T47D (cell line): ENCODE measurements at regions not wholly inside any gene's neighbourhood (a gene's known extent, or its start where the extent isn't known, plus 50 kb on each side); places are given as distances from the start of the nearest gene placed in this dataset.
"Not testable (repeated sequence)": the region's sequence is repeated elsewhere in the genome, so short reads cannot be mapped to it uniquely, and the experiment has no call there.

ENCODE experiments used
- DNase-seq, 2 experiments: peaks; one replicate each; pipeline versions ENCODE4 v3.0.0 to v3.0.0-alpha.2; 2011 to 2012; ENCODE audit warnings: low read depth in 1 of 2, low spot score in 1 of 2
- JUND ChIP-seq: IDR thresholded peaks from 2 replicates; pipeline ENCODE4 v1.6.1; 2012; ENCODE audit warnings: low read depth
- in situ Hi-C: cut with HindIII; loops from 2 replicates; pipeline ENCODE4 v1.10.0; 2016; ENCODE audit warnings: low sequenced_read_pairs, low pct_unique_long_range_greater_than_20kb

GRCh38 chr2:39581866-39582265 is 83.9 kb upstream of the TMEM178A start:
- in situ Hi-C loops, result no loop called here
- DNase-seq, result no peak
- no peak for TF ChIP-seq JUND

GRCh38 chr2:39583213-39583612 is 82.5 kb upstream of the TMEM178A start:
- no peak for TF ChIP-seq JUND
- DNase-seq, result no peak
- in situ Hi-C loops, result no loop called here

DNA sequence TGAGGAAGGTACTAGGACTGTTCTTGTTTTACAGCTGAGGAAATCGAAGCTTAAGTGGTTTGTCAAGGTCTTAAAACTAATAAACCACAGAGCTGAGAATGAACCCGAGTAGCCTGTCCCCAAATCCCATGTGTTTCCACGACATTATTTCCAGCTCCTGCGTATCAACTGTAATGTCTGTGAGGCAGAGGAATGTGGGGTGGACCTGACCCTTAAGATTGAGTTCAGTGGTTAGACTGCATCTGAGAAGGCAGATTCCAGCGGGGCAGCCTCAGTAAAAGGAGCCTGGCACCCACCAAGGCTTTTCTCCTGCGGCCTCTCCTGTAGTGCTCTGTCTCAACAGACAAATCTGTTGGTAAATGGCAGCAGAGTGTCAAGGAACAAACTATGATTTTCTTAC is 81.9 kb upstream of the TMEM178A start:
- TF ChIP-seq JUND, result no peak
- in situ Hi-C loops, result no loop called here
- DNase-seq, result no peak

GRCh38 chr2:39584283-39584965 is 81.3 kb upstream of the TMEM178A start:
- DNase-seq, result no peak
- TF ChIP-seq JUND, result no peak
- in situ Hi-C loops, result no loop called here

DNA sequence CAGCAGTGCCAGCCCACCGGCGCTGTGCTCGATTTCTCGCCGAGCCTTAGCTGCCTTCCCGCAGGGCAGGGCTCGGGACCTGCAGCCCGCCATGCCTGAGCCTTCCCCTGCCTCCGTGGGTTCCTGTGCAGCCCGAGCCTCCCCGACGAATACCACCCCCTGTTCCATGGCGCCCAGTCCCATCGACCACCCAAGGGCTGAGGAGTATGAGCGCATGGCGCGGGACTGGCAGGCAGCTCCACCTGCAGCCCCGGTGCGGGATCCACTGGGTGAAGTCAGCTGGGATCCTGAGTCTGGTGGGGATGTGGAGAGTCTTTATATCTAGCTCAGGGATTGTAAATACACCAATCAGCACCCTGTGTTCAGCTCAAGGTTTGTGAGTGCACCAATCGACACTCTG is 80.2 kb upstream of the TMEM178A start:
- DNase-seq, in situ Hi-C loops: not testable (repeated sequence)

GRCh38 chr2:39587168-39587567 is 78.5 kb upstream of the TMEM178A start:
- no peak for TF ChIP-seq JUND
- DNase-seq, result no peak
- in situ Hi-C loops, result no loop called here

- no peak for TF ChIP-seq JUND
- in situ Hi-C loops, result no loop called here
- no peak for DNase-seq
Measured at GRCh38 chr2:39587641-39588040, 78.1 kb upstream of the TMEM178A start.

DNA sequence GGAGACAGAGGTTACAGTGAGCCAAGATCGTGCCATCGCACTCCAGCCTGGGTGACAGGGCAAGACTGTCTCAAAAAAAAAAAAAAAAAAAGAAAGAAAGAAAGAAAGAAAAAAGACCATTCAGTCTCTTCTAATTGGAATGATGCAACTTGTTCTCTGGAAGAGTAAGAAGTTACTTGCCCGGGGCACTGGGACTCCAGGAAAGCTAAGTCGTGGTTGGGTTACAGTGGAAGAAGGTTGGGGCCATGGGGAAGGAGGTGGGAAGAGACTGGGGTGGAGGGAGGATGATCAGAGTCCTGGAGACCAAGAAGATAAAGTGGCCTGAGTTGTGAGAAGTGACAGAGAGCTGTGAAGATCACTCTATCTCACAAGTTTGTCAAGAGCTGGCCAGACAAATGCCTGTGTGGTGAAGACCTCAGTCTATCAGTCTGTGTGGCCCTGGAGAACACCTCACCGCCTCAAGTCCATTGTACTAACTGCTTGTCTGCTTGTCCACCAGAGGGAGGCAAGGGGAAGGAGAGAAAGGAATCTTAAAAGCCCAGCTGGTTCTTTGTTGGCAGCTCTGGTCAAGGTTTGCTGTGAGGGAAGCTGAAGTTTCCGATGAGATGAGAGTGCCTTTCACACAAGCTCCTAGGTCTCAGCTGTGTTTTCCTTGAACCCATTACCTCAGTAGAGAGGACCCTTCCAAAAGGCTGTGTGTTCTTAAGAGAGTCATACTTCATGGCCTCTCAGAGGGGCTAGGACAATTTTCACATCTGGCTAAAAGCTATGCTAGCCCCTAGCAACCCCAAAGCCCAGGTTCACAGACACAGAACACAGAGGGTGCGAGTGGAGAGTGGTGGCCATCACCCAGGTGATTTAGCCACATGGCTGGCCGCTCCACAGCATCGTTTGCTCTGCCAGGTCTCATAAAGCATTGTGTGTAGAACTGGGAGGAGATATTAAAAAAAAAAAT is 72.0 kb upstream of the TMEM178A start:
- in situ Hi-C loops, result no loop called here
- DNase-seq, result peak; percentile 38 to 79
- no peak for TF ChIP-seq JUND

GRCh38 chr2:39595116-39595515 is 70.6 kb upstream of the TMEM178A start:
- in situ Hi-C loops, result no loop called here
- no peak for DNase-seq

DNA sequence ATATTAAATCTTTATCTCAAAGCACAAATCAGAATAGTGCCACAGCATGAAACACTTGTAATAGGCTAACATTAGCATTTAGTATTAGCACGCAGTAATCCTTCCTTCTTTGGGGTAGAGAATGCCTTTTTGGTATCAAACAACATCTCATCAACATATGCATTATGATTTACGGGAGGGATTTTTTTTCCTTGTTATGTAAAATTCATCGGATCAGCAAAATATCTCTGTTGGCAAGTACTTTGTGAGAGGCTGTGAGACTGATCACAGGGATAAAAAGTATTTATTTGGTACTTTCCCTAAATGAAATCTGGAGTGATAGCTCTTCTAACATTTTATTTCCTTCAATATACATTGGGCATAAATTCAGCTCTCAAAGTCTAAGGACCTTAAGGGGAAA is 68.4 kb upstream of the TMEM178A start:
- DNase-seq, result no peak
- TF ChIP-seq JUND, result no peak
- in situ Hi-C loops, result no loop called here

More at GRCh38 chr2:39595116-39595515, 70.6 kb upstream of the TMEM178A start:
- TF ChIP-seq JUND, result no peak

DNA sequence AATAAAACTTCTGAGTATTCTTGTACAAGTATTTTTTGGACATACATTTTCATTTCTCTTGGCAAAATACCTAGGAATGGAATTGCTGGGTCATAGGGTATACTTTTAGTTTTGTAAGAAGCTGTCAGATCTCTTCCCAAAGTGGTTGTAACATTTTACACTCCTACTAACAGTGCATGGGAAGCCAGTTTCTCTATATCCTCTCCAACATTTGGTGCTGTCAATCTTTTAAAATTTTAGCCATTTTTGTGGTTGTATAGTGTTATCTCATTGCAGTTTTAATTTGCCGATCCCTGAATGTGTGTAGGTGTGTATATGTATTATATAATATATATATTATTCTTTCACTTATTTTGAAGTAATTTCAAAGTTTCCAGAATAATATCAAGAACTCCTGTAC is 63.1 kb upstream of the TMEM178A start:
- in situ Hi-C loops, result no loop called here
- no peak for DNase-seq
- no peak for TF ChIP-seq JUND

DNA sequence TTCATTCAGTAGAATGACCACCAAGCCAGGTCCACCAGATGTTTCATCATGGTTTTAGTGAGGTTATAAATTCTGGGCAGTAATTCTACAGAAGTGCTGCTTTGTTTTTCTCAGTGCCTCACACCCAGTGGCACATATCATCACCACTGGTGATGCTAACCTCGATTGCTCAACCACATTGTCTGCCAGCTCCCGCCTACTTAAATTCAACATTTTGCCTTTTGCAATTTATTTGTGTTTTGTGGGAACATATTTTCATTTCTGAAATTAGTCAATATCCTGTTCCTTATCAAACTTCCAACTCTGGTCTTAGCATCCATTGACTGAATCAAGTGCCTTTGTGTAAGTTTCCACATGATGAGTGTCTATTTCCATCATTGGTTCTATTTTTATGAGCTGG is 62.3 kb upstream of the TMEM178A start:
- no peak for TF ChIP-seq JUND
- in situ Hi-C loops, result no loop called here
- no peak for DNase-seq

- DNase-seq, result no peak
- no peak for TF ChIP-seq JUND
- in situ Hi-C loops, result no loop called here
Measured at GRCh38 chr2:39604866-39605265, 60.9 kb upstream of the TMEM178A start.

DNA sequence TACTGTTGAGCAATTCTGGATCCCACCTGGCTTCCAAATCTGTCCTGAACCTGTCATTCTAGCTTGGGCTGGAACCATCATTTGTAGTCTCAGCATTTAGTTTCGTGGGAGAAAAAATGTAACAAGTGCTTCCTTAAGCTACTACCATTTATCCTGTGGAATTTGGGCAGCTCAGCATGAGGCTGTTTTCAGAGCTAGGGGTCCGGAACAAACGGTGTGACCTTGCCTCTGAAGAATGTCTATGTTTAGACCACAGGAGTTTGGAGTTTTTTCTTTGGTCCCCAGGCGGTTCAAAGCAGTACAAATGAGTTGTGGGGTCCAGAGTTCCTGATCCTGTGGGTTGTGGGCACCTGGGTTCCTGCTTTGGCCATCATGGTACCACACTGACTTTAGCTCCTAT is 59.1 kb upstream of the TMEM178A start:
- no peak for TF ChIP-seq JUND
- DNase-seq, result no peak

More for the DNA sequence above, 59.1 kb upstream of the TMEM178A start:
- in situ Hi-C loops, result no loop called here
